HG02884 (cell line): ENCODE measurements at regions not wholly inside any gene's neighbourhood (a gene's known extent, or its start where the extent isn't known, plus 50 kb on each side); places are given as distances from the start of the nearest gene placed in this dataset.

Source experiments
- ATAC-seq: cut with Tn5 transposase; IDR thresholded peaks from one replicate; pipeline ENCODE4 v1.9.1; 2021; ENCODE audit warnings: mild to moderate bottlenecking, moderate library complexity; ENCODE audit not compliant: unreplicated experiment

GRCh38 chr14:71201840-71202239 lies 294.6 kb downstream of the PCNX1 start:
- no peak for ATAC-seq

- no peak for ATAC-seq
Measured at GRCh38 chr14:71202881-71203280, 295.6 kb downstream of the PCNX1 start.

- ATAC-seq, result no peak
Measured at GRCh38 chr14:71203306-71203705, 296.0 kb downstream of the PCNX1 start.

GRCh38 chr14:71204231-71204630 lies 297.0 kb downstream of the PCNX1 start:
- ATAC-seq, result no peak

- ATAC-seq, result no peak
Measured at GRCh38 chr14:71204768-71205167, 297.5 kb downstream of the PCNX1 start.

GRCh38 chr14:71206123-71206522 lies 298.9 kb downstream of the PCNX1 start:
- no peak for ATAC-seq

- no peak for ATAC-seq
Measured at GRCh38 chr14:71206766-71207371, 299.6 kb downstream of the PCNX1 start.

- no peak for ATAC-seq
Measured at GRCh38 chr14:71208702-71209357, 301.6 kb downstream of the PCNX1 start.

GRCh38 chr14:71209888-71210287 lies 302.6 kb downstream of the PCNX1 start:
- ATAC-seq, result no peak

- no peak for ATAC-seq
Measured at GRCh38 chr14:71212093-71212492, 304.8 kb downstream of the PCNX1 start.

GRCh38 chr14:71212683-71213107 lies 305.4 kb downstream of the PCNX1 start:
- ATAC-seq, result no peak

- no peak for ATAC-seq
Measured at GRCh38 chr14:71214241-71214640, 307.0 kb downstream of the PCNX1 start.

GRCh38 chr14:71220462-71220861 lies 313.2 kb downstream of the PCNX1 start:
- no peak for ATAC-seq

GRCh38 chr14:71221119-71221518 lies 313.9 kb downstream of the PCNX1 start:
- ATAC-seq, result no peak

- ATAC-seq, result no peak
Measured at GRCh38 chr14:71225113-71225512, 317.9 kb downstream of the PCNX1 start.

- ATAC-seq, result no peak
Measured at GRCh38 chr14:71228711-71229110, 321.5 kb downstream of the PCNX1 start.

GRCh38 chr14:71229875-71230274 lies 322.6 kb downstream of the PCNX1 start:
- no peak for ATAC-seq

GRCh38 chr14:71230897-71231296 lies 323.6 kb downstream of the PCNX1 start:
- ATAC-seq, result no peak

- ATAC-seq, result no peak
Measured at GRCh38 chr14:71231521-71232393, 324.5 kb downstream of the PCNX1 start.

- ATAC-seq, result no peak
Measured at GRCh38 chr14:71232506-71232905, 325.2 kb downstream of the PCNX1 start.

GRCh38 chr14:71235875-71236274 lies 328.6 kb downstream of the PCNX1 start:
- ATAC-seq, result no peak

- no peak for ATAC-seq
Measured at GRCh38 chr14:71236487-71236886, 329.2 kb downstream of the PCNX1 start.
